GM12873 (cell line): ENCODE measurements at regions not wholly inside any gene's neighbourhood (a gene's known extent, or its start where the extent isn't known, plus 50 kb on each side); places are given as distances from the start of the nearest gene placed in this dataset.

Source experiments
- TF ChIP-seq, protein P1 (sequence below): IDR thresholded peaks from 2 replicates; pipeline ENCODE4 v1.5.1; 2012; ENCODE audit warnings: low read depth, mild to moderate bottlenecking, moderate library complexity, low read length, control low read depth; ENCODE audit not compliant: insufficient read depth; ENCODE audit errors: missing control alignments

DNA sequence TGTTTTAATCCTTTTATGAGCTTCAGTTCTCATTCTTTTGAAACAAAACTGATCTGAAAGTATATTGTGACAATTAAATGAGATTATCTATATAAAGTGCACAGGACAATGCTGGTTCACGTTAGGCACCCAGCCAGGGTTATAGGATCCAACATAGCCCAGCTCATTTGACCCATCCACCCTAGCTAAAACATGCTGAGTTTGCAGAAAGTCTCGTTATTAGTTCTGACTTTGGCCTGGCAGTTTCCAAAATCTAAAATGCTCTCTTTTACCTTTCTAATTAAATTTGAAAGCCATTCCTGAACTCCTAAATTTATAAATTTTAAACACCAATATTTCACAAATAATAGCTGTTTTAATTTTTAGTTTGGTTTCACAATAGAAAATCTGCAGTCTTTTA lies 131.9 kb upstream of the PTPRD start:
- TF ChIP-seq, protein P1, sequence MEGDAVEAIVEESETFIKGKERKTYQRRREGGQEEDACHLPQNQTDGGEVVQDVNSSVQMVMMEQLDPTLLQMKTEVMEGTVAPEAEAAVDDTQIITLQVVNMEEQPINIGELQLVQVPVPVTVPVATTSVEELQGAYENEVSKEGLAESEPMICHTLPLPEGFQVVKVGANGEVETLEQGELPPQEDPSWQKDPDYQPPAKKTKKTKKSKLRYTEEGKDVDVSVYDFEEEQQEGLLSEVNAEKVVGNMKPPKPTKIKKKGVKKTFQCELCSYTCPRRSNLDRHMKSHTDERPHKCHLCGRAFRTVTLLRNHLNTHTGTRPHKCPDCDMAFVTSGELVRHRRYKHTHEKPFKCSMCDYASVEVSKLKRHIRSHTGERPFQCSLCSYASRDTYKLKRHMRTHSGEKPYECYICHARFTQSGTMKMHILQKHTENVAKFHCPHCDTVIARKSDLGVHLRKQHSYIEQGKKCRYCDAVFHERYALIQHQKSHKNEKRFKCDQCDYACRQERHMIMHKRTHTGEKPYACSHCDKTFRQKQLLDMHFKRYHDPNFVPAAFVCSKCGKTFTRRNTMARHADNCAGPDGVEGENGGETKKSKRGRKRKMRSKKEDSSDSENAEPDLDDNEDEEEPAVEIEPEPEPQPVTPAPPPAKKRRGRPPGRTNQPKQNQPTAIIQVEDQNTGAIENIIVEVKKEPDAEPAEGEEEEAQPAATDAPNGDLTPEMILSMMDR = no peak

DNA sequence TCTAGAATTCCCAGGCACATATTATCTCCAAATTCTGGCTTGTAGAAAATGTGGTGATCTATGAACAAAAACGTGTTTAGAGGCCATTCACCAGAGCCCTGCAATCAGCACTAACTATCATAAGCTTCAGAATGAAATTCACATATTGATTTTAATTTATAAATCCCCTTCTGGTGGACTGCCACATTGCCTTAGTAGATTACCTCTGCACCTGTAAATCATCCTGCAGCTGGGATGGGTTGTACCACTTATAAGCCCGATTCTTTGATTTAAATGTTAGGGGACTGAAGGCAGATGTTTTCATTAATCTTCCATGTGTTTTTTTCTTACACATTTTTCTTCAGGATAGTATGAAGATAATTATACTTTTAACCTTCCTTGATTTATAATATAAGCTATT lies 140.7 kb upstream of the PTPRD start:
- TF ChIP-seq, protein P1 = no peak

DNA sequence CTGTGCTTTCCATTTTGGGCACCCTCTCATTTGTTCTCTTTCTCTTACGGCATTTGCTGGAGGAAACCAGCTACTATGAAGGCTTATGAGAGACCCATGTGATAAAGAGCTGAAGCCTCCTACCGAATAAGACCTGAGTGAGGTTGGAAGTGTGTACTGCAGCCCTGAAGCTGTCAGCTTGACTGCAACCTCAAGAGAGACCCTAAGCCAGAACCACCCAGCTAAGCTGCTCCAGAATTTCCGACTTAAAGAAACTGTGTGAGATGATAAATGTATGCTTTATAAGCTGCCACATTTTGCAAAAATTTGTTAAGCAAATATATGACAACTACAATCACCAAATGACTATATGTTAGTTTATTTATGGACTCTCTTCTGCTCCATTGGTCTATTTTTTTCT lies 151.7 kb upstream of the PTPRD start:
- TF ChIP-seq, protein P1 = no peak

DNA sequence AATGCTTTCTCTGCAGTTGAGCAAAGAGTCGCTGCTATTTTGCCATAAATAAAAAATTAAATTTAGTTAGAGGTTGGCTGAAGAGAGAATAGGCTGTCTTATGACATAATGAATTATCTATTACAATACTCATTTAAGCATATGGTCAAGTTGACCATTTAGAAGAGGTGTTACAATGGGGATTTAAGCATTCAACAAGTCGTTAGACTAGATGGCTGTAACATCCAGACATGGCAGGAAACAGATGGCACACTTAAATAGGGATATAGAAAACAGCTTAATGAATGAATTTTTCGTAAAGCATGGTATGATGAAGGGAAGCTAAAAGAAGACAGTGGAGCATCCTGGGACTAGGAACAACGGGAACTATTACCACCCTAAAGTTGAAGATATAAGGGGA lies 160.3 kb upstream of the PTPRD start:
- TF ChIP-seq, protein P1 = no peak

DNA sequence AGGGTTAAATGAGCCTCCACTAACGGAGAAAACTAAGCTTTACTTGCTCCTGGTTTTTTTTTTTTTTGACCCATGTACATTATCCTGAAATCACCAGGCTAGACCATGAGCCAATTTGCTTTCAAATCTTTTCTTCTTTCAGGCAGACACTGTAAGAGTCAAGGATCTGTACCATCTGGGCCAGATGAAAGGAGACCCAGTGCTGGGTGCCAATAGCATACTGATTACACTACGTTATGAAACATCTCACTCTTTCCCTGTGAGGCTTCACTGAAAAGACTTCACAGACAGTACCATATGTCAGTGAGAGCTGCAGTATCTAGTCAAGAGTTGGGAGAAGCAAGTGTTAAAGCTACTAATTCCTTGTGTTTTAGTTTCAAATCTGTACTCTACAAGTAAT lies 161.2 kb upstream of the PTPRD start:
- TF ChIP-seq, protein P1 = no peak

DNA sequence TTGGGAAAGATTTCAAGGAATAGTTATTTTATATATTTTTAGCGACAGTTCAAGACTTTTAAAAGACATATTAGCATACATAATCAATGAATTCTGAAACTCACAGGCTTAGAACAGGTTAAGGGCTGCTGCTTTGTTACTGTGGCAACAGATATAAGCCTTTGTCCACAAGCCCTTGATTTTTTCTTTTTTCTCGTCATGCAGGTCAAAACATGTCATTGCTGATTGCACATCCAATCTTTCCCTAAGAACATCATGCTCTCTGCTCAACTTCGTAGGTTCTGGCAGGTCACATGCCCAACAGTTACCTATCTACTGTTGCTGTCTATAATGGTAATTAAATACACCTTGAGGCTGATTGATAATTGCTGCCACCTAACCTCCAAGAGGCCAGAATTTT lies 172.5 kb upstream of the PTPRD start:
- TF ChIP-seq, protein P1 = no peak

DNA sequence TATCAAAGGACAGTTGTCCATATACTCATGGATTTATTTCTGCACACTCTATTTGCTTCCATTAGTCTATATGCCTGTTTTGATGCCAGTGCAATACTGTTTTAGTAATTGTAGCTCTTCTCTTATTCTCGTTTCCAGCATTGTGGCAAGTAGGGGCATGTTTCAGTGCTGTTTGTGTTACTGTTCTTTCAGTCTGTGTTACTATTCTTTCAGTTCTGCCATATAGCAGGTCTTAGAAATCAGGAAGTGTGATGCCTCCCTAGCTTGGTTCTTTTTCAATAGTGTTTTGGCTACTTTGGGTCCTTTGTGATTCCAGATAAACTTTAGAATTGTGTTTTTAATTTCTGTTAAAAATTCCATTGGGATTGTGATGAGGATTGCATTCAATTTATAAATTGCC lies 180.5 kb upstream of the PTPRD start:
- TF ChIP-seq, protein P1 = no peak

DNA sequence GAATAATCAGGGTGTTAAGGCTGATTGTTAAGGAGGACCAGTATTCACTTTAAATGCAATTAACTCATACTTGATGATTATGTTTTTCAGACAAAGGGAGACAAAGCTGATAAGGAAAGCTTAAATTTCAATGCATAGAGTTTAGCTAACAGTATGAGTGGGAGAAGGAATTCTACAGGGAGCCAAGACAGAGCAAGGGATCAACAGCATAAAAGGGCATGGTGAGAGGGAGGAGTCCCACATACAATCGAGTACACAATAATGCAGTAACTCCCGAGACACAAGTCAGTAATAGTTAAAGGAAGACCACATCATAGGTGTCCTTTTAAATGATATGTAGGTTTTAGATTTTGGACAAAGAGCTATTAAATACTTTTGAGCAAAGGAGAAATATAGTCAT lies 191.7 kb upstream of the PTPRD start:
- TF ChIP-seq, protein P1 = no peak
